Epithelial cell of proximal tubule (primary cell): ENCODE measurements at regions not wholly inside any gene's neighbourhood (a gene's known extent, or its start where the extent isn't known, plus 50 kb on each side); places are given as distances from the start of the nearest gene placed in this dataset.
A peak's percentile ranks its signal among the peaks of the same experiment; 100 is the strongest.

Experiments
- DNase-seq: peaks from one replicate; pipeline ENCODE4 v3.0.0-alpha.2; 2011; ENCODE audit warnings: low read depth
- H3K4me3 ChIP-seq: 2 replicates; pipeline ENCODE4 v1.5.1; 2011; ENCODE audit warnings: low read depth, mild to moderate bottlenecking, low read length
- CTCF ChIP-seq: conservative IDR thresholded peaks from 2 replicates; pipeline ENCODE4 v1.5.1; 2012; ENCODE audit warnings: low read depth, mild to moderate bottlenecking, low read length

GRCh38 chr5:68405026-68405684, 189.6 kb downstream of the PIK3R1 start:
- TF ChIP-seq CTCF, result no peak
- H3K4me3 ChIP-seq, result no peak overlapping the region
- DNase-seq, result peak; percentile 69

- TF ChIP-seq CTCF, result no peak
- H3K4me3 ChIP-seq, result no peak overlapping the region
- no peak for DNase-seq
Observed at GRCh38 chr5:68405784-68406743, 190.5 kb downstream of the PIK3R1 start.

- no peak for DNase-seq
- TF ChIP-seq CTCF, result no peak
- H3K4me3 ChIP-seq, result no peak overlapping the region
Observed at GRCh38 chr5:68406767-68407241, 191.2 kb downstream of the PIK3R1 start.

- TF ChIP-seq CTCF, result no peak
- DNase-seq, result no peak
- no peak overlapping the region for H3K4me3 ChIP-seq
Observed at GRCh38 chr5:68407311-68408239, 192.0 kb downstream of the PIK3R1 start.

GRCh38 chr5:68408345-68408871, 192.9 kb downstream of the PIK3R1 start:
- TF ChIP-seq CTCF, result no peak
- no peak overlapping the region for H3K4me3 ChIP-seq
- no peak for DNase-seq

- TF ChIP-seq CTCF, result no peak
- H3K4me3 ChIP-seq, result no peak overlapping the region
- DNase-seq, result peak; percentile 82
Observed at GRCh38 chr5:68409259-68409658, 193.7 kb downstream of the PIK3R1 start.
